Central memory CD4-positive, alpha-beta T cell (primary cell): ENCODE measurements at regions not wholly inside any gene's neighbourhood (a gene's known extent, or its start where the extent isn't known, plus 50 kb on each side); places are given as distances from the start of the nearest gene placed in this dataset.

ENCODE experiments used
- DNase-seq: peaks from one replicate; pipeline ENCODE4 v3.0.0; 2022

- no peak for DNase-seq
These were observed 147.5 kb downstream of the ERMARD start for GRCh38 chr6:169898788-169899480.

- no peak for DNase-seq
These were observed 146.4 kb downstream of the ERMARD start for GRCh38 chr6:169897601-169898358.

- no peak for DNase-seq
These were observed 145.5 kb downstream of the ERMARD start for GRCh38 chr6:169896826-169897456.

GRCh38 chr6:169895926-169896761 is 144.7 kb downstream of the ERMARD start:
- DNase-seq, result no peak

- no peak for DNase-seq
These were observed 143.8 kb downstream of the ERMARD start for GRCh38 chr6:169895000-169895759.

- no peak for DNase-seq
These were observed 143.0 kb downstream of the ERMARD start for GRCh38 chr6:169894377-169894960.

- DNase-seq, result no peak
These were observed 142.2 kb downstream of the ERMARD start for GRCh38 chr6:169893624-169894023.

- no peak for DNase-seq
These were observed 140.4 kb downstream of the ERMARD start for GRCh38 chr6:169891846-169892245.

- DNase-seq, result no peak
These were observed 140.0 kb downstream of the ERMARD start for GRCh38 chr6:169891421-169891820.

GRCh38 chr6:169890901-169891300 is 139.5 kb downstream of the ERMARD start:
- DNase-seq, result no peak

GRCh38 chr6:169890049-169890448 is 138.6 kb downstream of the ERMARD start:
- DNase-seq, result no peak

GRCh38 chr6:169887529-169888140 is 136.2 kb downstream of the ERMARD start:
- no peak for DNase-seq

GRCh38 chr6:169886631-169887227 is 135.3 kb downstream of the ERMARD start:
- no peak for DNase-seq

GRCh38 chr6:169885831-169886230 is 134.4 kb downstream of the ERMARD start:
- DNase-seq, result no peak

- DNase-seq, result no peak
These were observed 133.7 kb downstream of the ERMARD start for GRCh38 chr6:169885131-169885530.

- DNase-seq, result no peak
These were observed 132.7 kb downstream of the ERMARD start for GRCh38 chr6:169884158-169884557.

GRCh38 chr6:169883316-169883715 is 131.9 kb downstream of the ERMARD start:
- DNase-seq, result no peak

GRCh38 chr6:169881976-169882375 is 130.6 kb downstream of the ERMARD start:
- DNase-seq, result no peak

- DNase-seq, result no peak
These were observed 130.0 kb downstream of the ERMARD start for GRCh38 chr6:169881398-169881797.

GRCh38 chr6:169880516-169880915 is 129.1 kb downstream of the ERMARD start:
- DNase-seq, result no peak

GRCh38 chr6:169869301-169869700 is 117.9 kb downstream of the ERMARD start:
- no peak for DNase-seq
